GM12878 (cell line): ENCODE measurements at regions not wholly inside any gene's neighbourhood (a gene's known extent, or its start where the extent isn't known, plus 50 kb on each side); places are given as distances from the start of the nearest gene placed in this dataset.

Source experiments
- ATAC-seq: fragments of 200-7000 bp; cut with Tn5 transposase; 3 replicates; pipeline ENCODE4 v1.9.1; 2020; ENCODE audit warnings: mild to moderate bottlenecking, moderate library complexity
- BruUV-seq: library from RNA; stranded (reverse); fragments of 400-500 nt; replicated peaks from 2 replicates; lab custom pipeline; 2021; lab: Mats Ljungman, UMichigan
- CTCF ChIA-PET: fragments of 300-600 bp; sonication (Branson Sonifier 250); formaldehyde crosslinking; extraction: SDS; loops from one replicate; lab custom pipeline; 2021; ENCODE audit warnings: inconsistent platforms; lab: Yijun Ruan, JAX
- POLR2A ChIA-PET: fragments of 350-600 bp; formaldehyde crosslinking; extraction: SDS; loops from one replicate; lab custom pipeline; 2021; ENCODE audit warnings: inconsistent platforms; lab: Charles Lee
- RAD21 ChIA-PET: fragments of 300-600 bp; sonication (Branson Sonifier 250); formaldehyde crosslinking; loops from one replicate; lab custom pipeline; 2023; ENCODE audit warnings: antibody characterized with exemption; ENCODE audit not compliant: unreplicated experiment; lab: Charles Lee
- SMC1A ChIA-PET: fragments of 300-600 bp; sonication (Branson Sonifier 250); formaldehyde crosslinking; loops from one replicate; lab custom pipeline; 2023; ENCODE audit not compliant: unreplicated experiment, uncharacterized antibody; lab: Charles Lee
- DNase-seq: peaks from one replicate; pipeline ENCODE4 v3.0.0-alpha.2; 2011; ENCODE audit warnings: low read depth, low spot score
- FAIRE-seq: peaks from 3 replicates; lab custom pipeline; 2011; peaks lifted over from hg19 to GRCh38; lab: Jason Lieb, UNC
- H2AFZ ChIP-seq: 2 replicates; pipeline ENCODE4 v1.6.0; 2011; ENCODE audit warnings: low read depth, low read length, control low read depth; ENCODE audit not compliant: control insufficient read depth
- H3K27ac ChIP-seq: 2 replicates; pipeline ENCODE4 v1.5.1; 2011; ENCODE audit warnings: control low read depth; ENCODE audit not compliant: control insufficient read depth, insufficient read depth
- H3K27me3 ChIP-seq, 2 experiments: replicated peaks in 1 of 2; 2 replicates each; pipeline versions ENCODE4 v1.6.0 to v1.6.1; 2011; ENCODE audit warnings: low read length in 1 of 2; ENCODE audit not compliant: control insufficient read depth in 2 of 2, insufficient read depth in 2 of 2
- H3K36me3 ChIP-seq, 2 experiments: 2 replicates each; pipeline ENCODE4 v1.5.1; 2011; ENCODE audit warnings: low read length in 1 of 2; ENCODE audit not compliant: control insufficient read depth in 2 of 2, insufficient read depth in 2 of 2
- H3K4me1 ChIP-seq: 2 replicates; pipeline ENCODE4 v1.6.1; 2011; ENCODE audit warnings: mild to moderate bottlenecking, low read length, moderate library complexity, mixed read lengths; ENCODE audit not compliant: control insufficient read depth, insufficient read depth
- H3K4me2 ChIP-seq: 2 replicates; pipeline ENCODE4 v1.6.0; 2011; ENCODE audit warnings: control low read depth; ENCODE audit not compliant: control insufficient read depth, insufficient read depth
- H3K4me3 ChIP-seq: fragments of 200-600 bp; sonication (generic); 2 replicates; pipeline ENCODE4 v1.5.1; 2016
- H3K79me2 ChIP-seq: 2 replicates; pipeline ENCODE4 v1.6.0; 2011; ENCODE audit warnings: low read length; ENCODE audit not compliant: control insufficient read depth, insufficient read depth
- H3K9ac ChIP-seq: 2 replicates; pipeline ENCODE4 v1.8.0; 2011; ENCODE audit warnings: low read length, control low read depth, mixed read lengths; ENCODE audit not compliant: control insufficient read depth, insufficient read depth
- H3K9me3 ChIP-seq: replicated peaks from 3 replicates; pipeline ENCODE4 v1.5.1; 2011; ENCODE audit warnings: mild to moderate bottlenecking, low read length; ENCODE audit not compliant: control insufficient read depth, insufficient read depth
- H4K20me1 ChIP-seq: 2 replicates; pipeline ENCODE4 v1.6.0; 2011; ENCODE audit not compliant: control insufficient read depth, insufficient read depth
- BHLHE40 ChIP-seq, 2 experiments: fragments of 450-650 bp in 1 of 2; IDR thresholded peaks; 2 replicates each; pipeline ENCODE4 v1.6.1; 2011 to 2017; ENCODE audit warnings: low read depth in 2 of 2, borderline replicate concordance in 1 of 2, improper control_type of control experiment in 1 of 2, low read length in 1 of 2, mild to moderate bottlenecking in 1 of 2
- BMI1 ChIP-seq: fragments of 450-650 bp; IDR thresholded peaks from 2 replicates; pipeline ENCODE4 v1.6.1; 2016; ENCODE audit warnings: mild to moderate bottlenecking, moderate library complexity, borderline replicate concordance
- CBX5 ChIP-seq: sonication (generic); IDR thresholded peaks from 2 replicates; pipeline ENCODE4 v1.6.1; 2016; ENCODE audit warnings: low read depth, moderate library complexity, mild to moderate bottlenecking, inconsistent platforms
- MEF2B ChIP-seq: fragments of 450-650 bp; IDR thresholded peaks from 2 replicates; pipeline ENCODE4 v1.6.1; 2018; ENCODE audit warnings: mild to moderate bottlenecking, moderate library complexity; ENCODE audit not compliant: partially characterized antibody, poor library complexity, severe bottlenecking
- POLR2AphosphoS2 ChIP-seq: IDR thresholded peaks from 2 replicates; pipeline ENCODE4 v1.6.1; 2011; ENCODE audit warnings: low read depth, mild to moderate bottlenecking, low read length, improper control_type of control experiment, moderate library complexity
- POU2F2 ChIP-seq: IDR thresholded peaks from 3 replicates; pipeline ENCODE4 v1.6.1; 2011; ENCODE audit warnings: low read depth, mild to moderate bottlenecking, low read length, borderline replicate concordance
- RCOR1 ChIP-seq: conservative IDR thresholded peaks from 2 replicates; pipeline ENCODE4 v1.6.1; 2012; ENCODE audit warnings: low read depth, low read length, improper control_type of control experiment
- SREBF2 ChIP-seq: IDR thresholded peaks from 2 replicates; pipeline ENCODE4 v1.6.1; 2012; ENCODE audit warnings: mild to moderate bottlenecking, low read length
- TARDBP ChIP-seq: IDR thresholded peaks from 2 replicates; pipeline ENCODE4 v1.6.1; 2016; ENCODE audit warnings: borderline replicate concordance
- ZNF217 ChIP-seq: fragments of 450-650 bp; IDR thresholded peaks from 2 replicates; pipeline ENCODE4 v1.6.1; 2017; ENCODE audit warnings: antibody characterized with exemption, mild to moderate bottlenecking
- ZNF274 ChIP-seq: IDR thresholded peaks from one replicate; pipeline ENCODE4 v1.8.0; 2011; ENCODE audit not compliant: insufficient read length, insufficient read depth
- ZNF622 ChIP-seq: fragments of 450-650 bp; IDR thresholded peaks from 2 replicates; pipeline ENCODE4 v1.6.1; 2017; ENCODE audit warnings: mild to moderate bottlenecking, inconsistent platforms
- WGBS: methylation state at CpG from one replicate; pipeline ENCODE4 v1.1.6; 2016; ENCODE audit warnings: low lambda C conversion rate; ENCODE audit not compliant: insufficient replicate concordance, insufficient coverage; ENCODE audit errors: missing lambda C conversion rate; 5-methylcytosine and 5-hydroxymethylcytosine counted together
- in situ Hi-C: fragments of 300-500 bp; cut with MboI; formaldehyde crosslinking; loops from 9 replicates; pipeline ENCODE4 v1.14.3; 2018; ENCODE audit warnings: mixed read lengths
- intact Hi-C: fragments of 100-400 bp; cut with micrococcal nuclease; formaldehyde crosslinking; loops from one replicate; pipeline ENCODE4 v1.14.2; 2022; ENCODE audit not compliant: unreplicated experiment
- TF ChIP-seq, protein P1 (sequence below): fragments of 450-650 bp; conservative IDR thresholded peaks from 2 replicates; pipeline ENCODE4 v1.6.1; 2017; ENCODE audit warnings: mild to moderate bottlenecking, moderate library complexity
- TF ChIP-seq, protein P2 (sequence below): IDR thresholded peaks from 2 replicates; pipeline ENCODE4 v1.6.1; 2011; ENCODE audit warnings: low read depth, low read length, improper control_type of control experiment, borderline replicate concordance
- TF ChIP-seq, protein P3 (sequence below): IDR thresholded peaks from 2 replicates; pipeline ENCODE4 v1.6.1; 2011; ENCODE audit warnings: low read depth, mild to moderate bottlenecking, low read length, moderate library complexity, borderline replicate concordance; ENCODE audit errors: extremely low read depth
- TF ChIP-seq, protein P4 (sequence below): IDR thresholded peaks from 2 replicates; pipeline ENCODE4 v1.6.1; 2012; ENCODE audit warnings: low read depth, low read length, improper control_type of control experiment
- TF ChIP-seq, protein P5 (sequence below): fragments of 150-350 bp; IDR thresholded peaks from 2 replicates; pipeline ENCODE4 v1.6.1; 2016; ENCODE audit warnings: low read depth, low read length

DNA sequence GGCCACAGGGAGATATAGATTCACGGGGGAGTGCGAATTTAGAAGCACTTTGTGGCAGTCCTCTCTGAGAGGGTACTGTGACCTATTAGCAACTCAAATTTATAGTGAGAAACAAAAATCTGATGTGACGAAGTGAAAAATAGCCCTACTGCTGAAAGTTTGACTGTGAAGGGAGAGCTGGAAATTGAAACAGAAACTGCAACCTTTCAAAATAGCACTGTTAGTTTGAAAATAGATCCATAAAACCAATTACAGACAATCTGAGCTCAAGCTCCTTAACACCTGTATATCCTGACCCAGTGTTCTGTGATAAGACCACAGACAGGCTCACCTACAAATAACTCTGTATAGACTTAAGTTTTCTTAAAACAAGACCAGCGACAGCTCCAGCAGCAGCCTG lies 420.1 kb downstream of the IRX1 start:
- no peak for ATAC-seq
- CTCF ChIA-PET, result no interaction called here
- BruUV-seq, result no TSS peak

More for the DNA sequence above, 420.1 kb downstream of the IRX1 start:
- Histone ChIP-seq H3K79me2 (no peaks in the 10 kb centered on the region), H3K4me1 (no peaks in the 10 kb centered on the region), H2AFZ (no peak overlapping the region), H4K20me1 (no peaks in the 10 kb centered on the region), H3K27me3 (no peaks in the 10 kb centered on the region), H3K36me3 (no peaks in the 10 kb centered on the region), H3K4me3 (no peak overlapping the region), H3K9me3 (no peaks in the 10 kb centered on the region; the same call in 2 of the 3 replicates), H3K4me2 (no peak overlapping the region), H3K9ac (no peak overlapping the region), H3K27ac (no peak overlapping the region)
- 1% methylated on average over 4 of the region's 4 CpGs for WGBS
- FAIRE-seq (no peak), DNase-seq (no peak)
- POLR2A ChIA-PET, result no interaction called here
- RAD21 ChIA-PET, result no interaction called here
- no peak for TF ChIP-seq POU2F2
- TF ChIP-seq CBX5, result no peak
- no peak for TF ChIP-seq ZNF274
- TF ChIP-seq MEF2B, result no peak
- TF ChIP-seq, protein P1, sequence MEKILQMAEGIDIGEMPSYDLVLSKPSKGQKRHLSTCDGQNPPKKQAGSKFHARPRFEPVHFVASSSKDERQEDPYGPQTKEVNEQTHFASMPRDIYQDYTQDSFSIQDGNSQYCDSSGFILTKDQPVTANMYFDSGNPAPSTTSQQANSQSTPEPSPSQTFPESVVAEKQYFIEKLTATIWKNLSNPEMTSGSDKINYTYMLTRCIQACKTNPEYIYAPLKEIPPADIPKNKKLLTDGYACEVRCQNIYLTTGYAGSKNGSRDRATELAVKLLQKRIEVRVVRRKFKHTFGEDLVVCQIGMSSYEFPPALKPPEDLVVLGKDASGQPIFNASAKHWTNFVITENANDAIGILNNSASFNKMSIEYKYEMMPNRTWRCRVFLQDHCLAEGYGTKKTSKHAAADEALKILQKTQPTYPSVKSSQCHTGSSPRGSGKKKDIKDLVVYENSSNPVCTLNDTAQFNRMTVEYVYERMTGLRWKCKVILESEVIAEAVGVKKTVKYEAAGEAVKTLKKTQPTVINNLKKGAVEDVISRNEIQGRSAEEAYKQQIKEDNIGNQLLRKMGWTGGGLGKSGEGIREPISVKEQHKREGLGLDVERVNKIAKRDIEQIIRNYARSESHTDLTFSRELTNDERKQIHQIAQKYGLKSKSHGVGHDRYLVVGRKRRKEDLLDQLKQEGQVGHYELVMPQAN, result no peak
- TF ChIP-seq, protein P2, sequence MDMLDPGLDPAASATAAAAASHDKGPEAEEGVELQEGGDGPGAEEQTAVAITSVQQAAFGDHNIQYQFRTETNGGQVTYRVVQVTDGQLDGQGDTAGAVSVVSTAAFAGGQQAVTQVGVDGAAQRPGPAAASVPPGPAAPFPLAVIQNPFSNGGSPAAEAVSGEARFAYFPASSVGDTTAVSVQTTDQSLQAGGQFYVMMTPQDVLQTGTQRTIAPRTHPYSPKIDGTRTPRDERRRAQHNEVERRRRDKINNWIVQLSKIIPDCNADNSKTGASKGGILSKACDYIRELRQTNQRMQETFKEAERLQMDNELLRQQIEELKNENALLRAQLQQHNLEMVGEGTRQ, result no peak
- no peak for TF ChIP-seq BHLHE40 (IDR thresholded peaks at IDR 0.05; ENCODE audit: borderline replicate concordance in 1 of 2, low read depth in 2 of 2, low read length in 1 of 2)
- no peak for TF ChIP-seq SREBF2
- TF ChIP-seq RCOR1, result no peak
- TF ChIP-seq ZNF622, result no peak
- TF ChIP-seq POLR2AphosphoS2, result no peak
- TF ChIP-seq, protein P3, sequence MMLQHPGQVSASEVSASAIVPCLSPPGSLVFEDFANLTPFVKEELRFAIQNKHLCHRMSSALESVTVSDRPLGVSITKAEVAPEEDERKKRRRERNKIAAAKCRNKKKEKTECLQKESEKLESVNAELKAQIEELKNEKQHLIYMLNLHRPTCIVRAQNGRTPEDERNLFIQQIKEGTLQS, result no peak
- TF ChIP-seq BMI1, result no peak
- no peak for TF ChIP-seq TARDBP
- TF ChIP-seq, protein P4, sequence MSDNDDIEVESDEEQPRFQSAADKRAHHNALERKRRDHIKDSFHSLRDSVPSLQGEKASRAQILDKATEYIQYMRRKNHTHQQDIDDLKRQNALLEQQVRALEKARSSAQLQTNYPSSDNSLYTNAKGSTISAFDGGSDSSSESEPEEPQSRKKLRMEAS, result no peak
- TF ChIP-seq, protein P5, sequence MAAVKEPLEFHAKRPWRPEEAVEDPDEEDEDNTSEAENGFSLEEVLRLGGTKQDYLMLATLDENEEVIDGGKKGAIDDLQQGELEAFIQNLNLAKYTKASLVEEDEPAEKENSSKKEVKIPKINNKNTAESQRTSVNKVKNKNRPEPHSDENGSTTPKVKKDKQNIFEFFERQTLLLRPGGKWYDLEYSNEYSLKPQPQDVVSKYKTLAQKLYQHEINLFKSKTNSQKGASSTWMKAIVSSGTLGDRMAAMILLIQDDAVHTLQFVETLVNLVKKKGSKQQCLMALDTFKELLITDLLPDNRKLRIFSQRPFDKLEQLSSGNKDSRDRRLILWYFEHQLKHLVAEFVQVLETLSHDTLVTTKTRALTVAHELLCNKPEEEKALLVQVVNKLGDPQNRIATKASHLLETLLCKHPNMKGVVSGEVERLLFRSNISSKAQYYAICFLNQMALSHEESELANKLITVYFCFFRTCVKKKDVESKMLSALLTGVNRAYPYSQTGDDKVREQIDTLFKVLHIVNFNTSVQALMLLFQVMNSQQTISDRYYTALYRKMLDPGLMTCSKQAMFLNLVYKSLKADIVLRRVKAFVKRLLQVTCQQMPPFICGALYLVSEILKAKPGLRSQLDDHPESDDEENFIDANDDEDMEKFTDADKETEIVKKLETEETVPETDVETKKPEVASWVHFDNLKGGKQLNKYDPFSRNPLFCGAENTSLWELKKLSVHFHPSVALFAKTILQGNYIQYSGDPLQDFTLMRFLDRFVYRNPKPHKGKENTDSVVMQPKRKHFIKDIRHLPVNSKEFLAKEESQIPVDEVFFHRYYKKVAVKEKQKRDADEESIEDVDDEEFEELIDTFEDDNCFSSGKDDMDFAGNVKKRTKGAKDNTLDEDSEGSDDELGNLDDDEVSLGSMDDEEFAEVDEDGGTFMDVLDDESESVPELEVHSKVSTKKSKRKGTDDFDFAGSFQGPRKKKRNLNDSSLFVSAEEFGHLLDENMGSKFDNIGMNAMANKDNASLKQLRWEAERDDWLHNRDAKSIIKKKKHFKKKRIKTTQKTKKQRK, result no peak
- no peak for TF ChIP-seq ZNF217
- intact Hi-C loops, result no loop called here
- SMC1A ChIA-PET, result no interaction called here
- in situ Hi-C loops, result no loop called here
